ENCODE measurements at regions not wholly inside any gene's neighbourhood (a gene's known extent, or its start where the extent isn't known, plus 50 kb on each side); places are given as distances from the start of the nearest gene placed in this dataset.
A peak's percentile ranks its signal among the peaks of the same experiment; 100 is the strongest.

DNA sequence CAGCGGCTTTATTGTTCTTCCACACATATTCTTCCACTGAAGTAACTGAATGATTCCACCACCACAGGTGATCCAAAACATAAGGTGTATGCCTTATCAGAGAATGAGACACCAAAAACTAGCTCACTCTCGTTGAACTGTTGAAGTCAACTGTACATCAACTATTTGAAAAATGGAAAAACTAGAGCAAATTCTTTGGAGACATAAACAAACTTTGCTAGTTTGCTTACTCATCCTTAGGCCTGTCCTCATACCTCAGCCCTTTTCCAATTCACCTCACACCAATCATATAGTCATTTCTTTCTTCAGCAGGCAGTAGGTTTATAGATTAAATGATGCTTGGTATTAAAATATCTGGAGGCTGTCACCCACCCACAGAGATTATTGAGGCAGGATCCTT, 77.1 kb upstream of the RNF217 start:
- no peaks in the 10 kb centered on the region for H3K27me3 ChIP-seq (ENCODE audit: insufficient read depth, low read length)
- no peak overlapping the region for H3K4me2 ChIP-seq (ENCODE audit: low read length)
- Mint-ChIP-seq H3K27ac (ENCODE audit: unreplicated experiment) (no peak overlapping the region), H3K27me3 (ENCODE audit: low read depth, unreplicated experiment) (no peaks in the 10 kb centered on the region), H3K4me3 (ENCODE audit: unreplicated experiment) (no peak overlapping the region), H3K4me1 (ENCODE audit: low read depth, unreplicated experiment) (peaks cover 30% of the 10 kb centered on the region), H3K36me3 (ENCODE audit: low read depth, unreplicated experiment) (no peaks in the 10 kb centered on the region), H3K9me3 (ENCODE audit: unreplicated experiment) (no peaks in the 10 kb centered on the region)
- FAIRE-seq (peak; percentile 13), DNase-seq (ENCODE audit: low read depth) (peak; percentile 9)
- H2AFZ ChIP-seq (ENCODE audit: low read depth, low read length), result no peak overlapping the region
- no peak overlapping the region for H3K27ac ChIP-seq (ENCODE audit: low read depth, low read length)
- H3K9me3 ChIP-seq (ENCODE audit: insufficient read depth, low read depth, low read length), result no peaks in the 10 kb centered on the region
- H4K20me1 ChIP-seq (ENCODE audit: insufficient read depth, low read length), result no peaks in the 10 kb centered on the region
- no peak overlapping the region for H3K4me3 ChIP-seq (ENCODE audit: insufficient read depth, low read depth, low read length)
- H3K4me1 ChIP-seq (ENCODE audit: insufficient read depth, low read length), result peaks cover 5% of the 10 kb centered on the region
- TF ChIP-seq, protein P1, sequence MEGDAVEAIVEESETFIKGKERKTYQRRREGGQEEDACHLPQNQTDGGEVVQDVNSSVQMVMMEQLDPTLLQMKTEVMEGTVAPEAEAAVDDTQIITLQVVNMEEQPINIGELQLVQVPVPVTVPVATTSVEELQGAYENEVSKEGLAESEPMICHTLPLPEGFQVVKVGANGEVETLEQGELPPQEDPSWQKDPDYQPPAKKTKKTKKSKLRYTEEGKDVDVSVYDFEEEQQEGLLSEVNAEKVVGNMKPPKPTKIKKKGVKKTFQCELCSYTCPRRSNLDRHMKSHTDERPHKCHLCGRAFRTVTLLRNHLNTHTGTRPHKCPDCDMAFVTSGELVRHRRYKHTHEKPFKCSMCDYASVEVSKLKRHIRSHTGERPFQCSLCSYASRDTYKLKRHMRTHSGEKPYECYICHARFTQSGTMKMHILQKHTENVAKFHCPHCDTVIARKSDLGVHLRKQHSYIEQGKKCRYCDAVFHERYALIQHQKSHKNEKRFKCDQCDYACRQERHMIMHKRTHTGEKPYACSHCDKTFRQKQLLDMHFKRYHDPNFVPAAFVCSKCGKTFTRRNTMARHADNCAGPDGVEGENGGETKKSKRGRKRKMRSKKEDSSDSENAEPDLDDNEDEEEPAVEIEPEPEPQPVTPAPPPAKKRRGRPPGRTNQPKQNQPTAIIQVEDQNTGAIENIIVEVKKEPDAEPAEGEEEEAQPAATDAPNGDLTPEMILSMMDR (IDR thresholded peaks at IDR 0.05; ENCODE audit: insufficient read depth, low read depth, low read length), result no peak
- no peak for TF ChIP-seq EZH2 (IDR thresholded peaks at IDR 0.05; ENCODE audit: insufficient read depth, low read length)
- no peak overlapping the region for H3K9ac ChIP-seq (ENCODE audit: low read length)
- no peaks in the 10 kb centered on the region for H3K79me2 ChIP-seq (ENCODE audit: insufficient read depth, low read length)
- H3K36me3 ChIP-seq (ENCODE audit: insufficient read depth, low read length), result no peaks in the 10 kb centered on the region

- H3K27me3 ChIP-seq (ENCODE audit: insufficient read depth, low read length), result no peaks in the 10 kb centered on the region
- DNase-seq (ENCODE audit: low read depth) (no peak), FAIRE-seq (no peak)
- H3K9ac ChIP-seq (ENCODE audit: low read length), result no peak overlapping the region
- no peak overlapping the region for H2AFZ ChIP-seq (ENCODE audit: low read depth, low read length)
- no peaks in the 10 kb centered on the region for H4K20me1 ChIP-seq (ENCODE audit: insufficient read depth, low read length)
- peak overlapping the region; percentile 43 for H3K27ac Mint-ChIP-seq (ENCODE audit: unreplicated experiment)
- H3K4me2 ChIP-seq (ENCODE audit: low read length), result peak overlapping the region; percentile 83
- no peak for TF ChIP-seq EZH2 (IDR thresholded peaks at IDR 0.05; ENCODE audit: insufficient read depth, low read length)
- TF ChIP-seq, protein P1 (IDR thresholded peaks at IDR 0.05; ENCODE audit: insufficient read depth, low read depth, low read length), result no peak
- H3K4me3 ChIP-seq (ENCODE audit: insufficient read depth, low read depth, low read length), result no peak overlapping the region
- no peaks in the 10 kb centered on the region for H3K9me3 ChIP-seq (ENCODE audit: insufficient read depth, low read depth, low read length)
- no peaks in the 10 kb centered on the region for H3K79me2 ChIP-seq (ENCODE audit: insufficient read depth, low read length)
- no peaks in the 10 kb centered on the region for H3K4me1 ChIP-seq (ENCODE audit: insufficient read depth, low read length)
- H3K9me3 Mint-ChIP-seq (ENCODE audit: unreplicated experiment), result no peaks in the 10 kb centered on the region
- no peak overlapping the region for H3K4me3 Mint-ChIP-seq (ENCODE audit: unreplicated experiment)
- no peaks in the 10 kb centered on the region for H3K27me3 Mint-ChIP-seq (ENCODE audit: low read depth, unreplicated experiment)
- H3K27ac ChIP-seq (ENCODE audit: low read depth, low read length), result no peak overlapping the region
- H3K4me1 Mint-ChIP-seq (ENCODE audit: low read depth, unreplicated experiment), result peaks cover 21% of the 10 kb centered on the region
- H3K36me3 Mint-ChIP-seq (ENCODE audit: low read depth, unreplicated experiment), result no peaks in the 10 kb centered on the region
- H3K36me3 ChIP-seq (ENCODE audit: insufficient read depth, low read length), result no peaks in the 10 kb centered on the region
These were observed 74.2 kb upstream of the RNF217 start for GRCh38 chr6:124887872-124888580.
